ENCODE measurements at regions not wholly inside any gene's neighbourhood (a gene's known extent, or its start where the extent isn't known, plus 50 kb on each side); places are given as distances from the start of the nearest gene placed in this dataset.

DNA sequence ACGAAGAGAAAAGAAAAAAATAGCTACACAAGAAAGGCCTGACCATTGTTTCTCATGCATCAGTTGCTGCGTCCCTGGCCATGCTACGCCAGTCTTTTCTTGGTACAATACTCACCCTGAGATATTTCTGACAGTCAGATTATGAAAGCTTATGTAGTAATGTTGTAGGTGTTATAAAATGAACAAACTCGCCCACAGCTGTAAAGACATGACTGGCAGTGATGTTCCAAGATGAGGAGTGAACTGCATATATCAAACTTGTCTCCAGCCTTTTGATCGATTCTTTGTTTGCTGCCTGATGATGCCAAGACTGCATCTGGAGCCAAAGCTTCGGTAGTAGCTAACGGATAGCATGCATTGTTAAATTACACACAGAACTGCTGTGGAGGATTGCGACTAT is 822.7 kb downstream of the TUSC7 start:
- no peak for TF ChIP-seq EZH2 (optimal IDR thresholded peaks at IDR 0.05; ENCODE audit: low read depth, low read length)
- TF ChIP-seq, protein P1, sequence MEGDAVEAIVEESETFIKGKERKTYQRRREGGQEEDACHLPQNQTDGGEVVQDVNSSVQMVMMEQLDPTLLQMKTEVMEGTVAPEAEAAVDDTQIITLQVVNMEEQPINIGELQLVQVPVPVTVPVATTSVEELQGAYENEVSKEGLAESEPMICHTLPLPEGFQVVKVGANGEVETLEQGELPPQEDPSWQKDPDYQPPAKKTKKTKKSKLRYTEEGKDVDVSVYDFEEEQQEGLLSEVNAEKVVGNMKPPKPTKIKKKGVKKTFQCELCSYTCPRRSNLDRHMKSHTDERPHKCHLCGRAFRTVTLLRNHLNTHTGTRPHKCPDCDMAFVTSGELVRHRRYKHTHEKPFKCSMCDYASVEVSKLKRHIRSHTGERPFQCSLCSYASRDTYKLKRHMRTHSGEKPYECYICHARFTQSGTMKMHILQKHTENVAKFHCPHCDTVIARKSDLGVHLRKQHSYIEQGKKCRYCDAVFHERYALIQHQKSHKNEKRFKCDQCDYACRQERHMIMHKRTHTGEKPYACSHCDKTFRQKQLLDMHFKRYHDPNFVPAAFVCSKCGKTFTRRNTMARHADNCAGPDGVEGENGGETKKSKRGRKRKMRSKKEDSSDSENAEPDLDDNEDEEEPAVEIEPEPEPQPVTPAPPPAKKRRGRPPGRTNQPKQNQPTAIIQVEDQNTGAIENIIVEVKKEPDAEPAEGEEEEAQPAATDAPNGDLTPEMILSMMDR (IDR thresholded peaks at IDR 0.05; ENCODE audit: low read length) = no peak

Measured in MM.1S (cell line).